KMS-11 (cell line): ENCODE measurements at regions not wholly inside any gene's neighbourhood (a gene's known extent, or its start where the extent isn't known, plus 50 kb on each side); places are given as distances from the start of the nearest gene placed in this dataset.

ENCODE experiments used
- H2AFZ ChIP-seq: fragments of 200-600 bp; sonication (generic); 2 replicates; pipeline ENCODE4 v1.6.1; 2016; ENCODE audit warnings: antibody characterized with exemption, mixed run types, low read depth
- H3K27ac ChIP-seq: fragments of 200-600 bp; sonication (generic); 2 replicates; pipeline ENCODE4 v1.6.1; 2016; ENCODE audit warnings: mild to moderate bottlenecking, mixed run types
- H3K27me3 ChIP-seq: fragments of 200-600 bp; sonication (generic); 2 replicates; pipeline ENCODE4 v1.6.1; 2017; ENCODE audit warnings: mild to moderate bottlenecking, low read depth, mixed run types, moderate library complexity; ENCODE audit not compliant: insufficient read depth
- H3K36me3 ChIP-seq: fragments of 200-600 bp; sonication (generic); 2 replicates; pipeline ENCODE4 v1.6.1; 2017; ENCODE audit warnings: mild to moderate bottlenecking, mixed run types; ENCODE audit not compliant: insufficient read depth
- H3K4me1 ChIP-seq: fragments of 200-600 bp; sonication (generic); 2 replicates; pipeline ENCODE4 v1.6.1; 2016; ENCODE audit warnings: mild to moderate bottlenecking, low read depth, mixed run types; ENCODE audit not compliant: poor library complexity, severe bottlenecking
- H3K4me2 ChIP-seq: fragments of 200-600 bp; sonication (generic); 2 replicates; pipeline ENCODE4 v1.7.0; 2016; ENCODE audit warnings: mild to moderate bottlenecking, mixed run types
- H3K4me3 ChIP-seq: fragments of 200-600 bp; sonication (generic); IDR thresholded peaks from 2 replicates; pipeline ENCODE4 v1.6.1; 2017; ENCODE audit warnings: low read depth, low read length, mixed read lengths; ENCODE audit not compliant: insufficient read depth
- H3K79me2 ChIP-seq: fragments of 200-600 bp; sonication (generic); 2 replicates; pipeline ENCODE4 v1.6.1; 2016; ENCODE audit warnings: low read depth, mixed run types; ENCODE audit not compliant: insufficient read depth
- H3K9ac ChIP-seq: fragments of 200-600 bp; sonication (generic); 2 replicates; pipeline ENCODE4 v1.6.1; 2016; ENCODE audit warnings: mild to moderate bottlenecking, mixed run types
- H4K20me1 ChIP-seq: fragments of 200-600 bp; sonication (generic); 2 replicates; pipeline ENCODE4 v1.6.1; 2016; ENCODE audit warnings: mild to moderate bottlenecking, mixed run types; ENCODE audit not compliant: insufficient read depth
- CTCF ChIP-seq: fragments of 200-600 bp; sonication (generic); conservative IDR thresholded peaks from 2 replicates; pipeline ENCODE4 v1.6.1; 2017; ENCODE audit warnings: low read depth, mild to moderate bottlenecking, antibody characterized with exemption, low read length, moderate library complexity, mixed read lengths

DNA sequence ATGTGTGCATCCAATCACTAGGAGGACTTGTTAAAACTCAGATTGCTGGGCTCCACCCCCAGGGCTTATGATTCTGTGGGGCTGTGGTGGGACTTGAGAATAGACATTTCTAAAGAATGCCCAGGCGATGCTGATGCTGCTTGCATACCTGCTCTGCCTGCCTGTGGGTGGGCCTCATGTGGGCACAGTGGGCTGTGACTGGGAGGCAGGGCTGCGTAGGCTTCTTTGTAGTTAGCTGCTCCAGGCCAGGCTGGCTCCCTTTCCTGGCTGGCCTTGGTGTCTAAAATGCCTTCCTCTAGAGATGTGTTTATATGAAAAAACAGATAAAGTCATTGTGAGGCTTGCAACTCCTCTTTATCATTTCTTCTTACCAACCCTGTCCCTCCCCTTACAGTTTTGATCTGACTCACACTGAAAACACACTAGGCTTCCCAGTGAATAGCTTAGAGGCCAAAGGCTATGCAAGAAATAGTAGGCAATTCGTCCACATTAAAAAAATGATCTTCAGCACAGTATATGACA lies 495.5 kb upstream of the MAP3K7 start:
- H3K36me3 ChIP-seq, result no peaks in the 10 kb centered on the region
- no peaks in the 10 kb centered on the region for H3K79me2 ChIP-seq
- no peak overlapping the region for H3K27ac ChIP-seq
- no peaks in the 10 kb centered on the region for H4K20me1 ChIP-seq
- no peak overlapping the region for H2AFZ ChIP-seq
- H3K4me1 ChIP-seq, result no peaks in the 10 kb centered on the region
- no peak overlapping the region for H3K9ac ChIP-seq
- no peak overlapping the region for H3K4me3 ChIP-seq
- no peak overlapping the region for H3K4me2 ChIP-seq
- no peaks in the 10 kb centered on the region for H3K27me3 ChIP-seq
- TF ChIP-seq CTCF, result no peak

GRCh38 chr6:91081452-91082067 lies 494.7 kb upstream of the MAP3K7 start:
- H3K9ac ChIP-seq, result no peak overlapping the region
- no peaks in the 10 kb centered on the region for H3K4me1 ChIP-seq
- H3K27me3 ChIP-seq, result no peaks in the 10 kb centered on the region
- H2AFZ ChIP-seq, result no peak overlapping the region
- H3K36me3 ChIP-seq, result no peaks in the 10 kb centered on the region
- H3K27ac ChIP-seq, result no peak overlapping the region
- H3K4me3 ChIP-seq, result no peak overlapping the region
- no peak overlapping the region for H3K4me2 ChIP-seq
- no peaks in the 10 kb centered on the region for H3K79me2 ChIP-seq
- peak; percentile 74 for TF ChIP-seq CTCF
- H4K20me1 ChIP-seq, result no peaks in the 10 kb centered on the region

DNA sequence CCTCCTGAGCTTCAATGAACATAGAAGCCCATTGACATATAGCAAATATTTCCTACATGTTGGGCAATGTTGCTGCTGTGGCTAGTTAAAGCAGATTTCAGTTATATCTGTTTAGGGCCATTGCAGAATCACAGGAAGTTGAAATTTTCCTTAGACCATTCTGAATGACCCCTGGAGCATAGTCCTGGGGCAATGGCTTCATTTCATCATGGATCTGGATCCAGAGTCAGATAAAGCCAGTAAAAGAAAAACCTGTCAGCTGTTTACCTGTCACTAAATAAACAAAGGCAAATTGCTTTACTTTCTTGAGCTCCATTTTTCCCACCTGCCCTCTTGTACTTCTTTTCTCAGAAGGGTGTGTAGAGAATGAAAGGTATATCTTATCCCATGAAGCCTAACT lies 494.0 kb upstream of the MAP3K7 start:
- H4K20me1 ChIP-seq, result no peaks in the 10 kb centered on the region
- H3K36me3 ChIP-seq, result no peaks in the 10 kb centered on the region
- no peak overlapping the region for H2AFZ ChIP-seq
- no peak overlapping the region for H3K9ac ChIP-seq
- no peak overlapping the region for H3K4me2 ChIP-seq
- TF ChIP-seq CTCF, result no peak
- H3K79me2 ChIP-seq, result no peaks in the 10 kb centered on the region
- H3K4me1 ChIP-seq, result no peaks in the 10 kb centered on the region
- H3K27me3 ChIP-seq, result no peaks in the 10 kb centered on the region
- no peak overlapping the region for H3K4me3 ChIP-seq
- H3K27ac ChIP-seq, result no peak overlapping the region

- Histone ChIP-seq H3K27ac (no peak overlapping the region), H3K4me3 (no peak overlapping the region), H2AFZ (no peak overlapping the region), H3K4me2 (no peak overlapping the region), H3K4me1 (no peaks in the 10 kb centered on the region), H3K9ac (no peak overlapping the region), H3K36me3 (no peaks in the 10 kb centered on the region), H3K27me3 (no peaks in the 10 kb centered on the region), H3K79me2 (no peaks in the 10 kb centered on the region), H4K20me1 (no peaks in the 10 kb centered on the region)
- no peak for TF ChIP-seq CTCF
Observed at GRCh38 chr6:91079969-91080368, 493.1 kb upstream of the MAP3K7 start.
